A673 (cell line): ENCODE measurements at regions not wholly inside any gene's neighbourhood (a gene's known extent, or its start where the extent isn't known, plus 50 kb on each side); places are given as distances from the start of the nearest gene placed in this dataset.

Experiments
- BruUV-seq: library from RNA; stranded (reverse); fragments of 400-500 nt; replicated peaks from 2 replicates; lab custom pipeline; 2021; lab: Mats Ljungman, UMichigan
- CTCF ChIA-PET: fragments of 300-600 bp; sonication (Branson Sonifier 250); formaldehyde crosslinking; loops from one replicate; lab custom pipeline; 2022; ENCODE audit warnings: antibody characterized with exemption; lab: Charles Lee
- POLR2A ChIA-PET: fragments of 300-600 bp; sonication (Branson Sonifier 250); formaldehyde crosslinking; loops from one replicate; lab custom pipeline; 2022; ENCODE audit warnings: antibody characterized with exemption; ENCODE audit not compliant: low non-redundant PET; lab: Charles Lee
- DNase-seq: peaks from one replicate; pipeline ENCODE4 v3.0.0-alpha.2; 2015; ENCODE audit warnings: low spot score
- H3K27ac ChIP-seq: fragments of 200-600 bp; sonication (generic); 2 replicates; pipeline ENCODE4 v1.5.1; 2016; ENCODE audit warnings: mixed run types, low read depth, mild to moderate bottlenecking, mixed read lengths, antibody characterized with exemption, low read length; ENCODE audit not compliant: poor library complexity, severe bottlenecking
- H3K27me3 ChIP-seq: fragments of 200-600 bp; sonication (generic); replicated peaks from 2 replicates; pipeline ENCODE4 v1.6.1; 2017; ENCODE audit warnings: mixed run types, low read depth, mild to moderate bottlenecking, mixed read lengths, antibody characterized with exemption, low read length; ENCODE audit not compliant: insufficient read depth, poor library complexity
- H3K36me3 ChIP-seq: fragments of 200-600 bp; sonication (generic); 2 replicates; pipeline ENCODE4 v1.6.1; 2016; ENCODE audit warnings: mixed run types, mild to moderate bottlenecking, mixed read lengths, antibody characterized with exemption, low read length; ENCODE audit not compliant: insufficient read depth, poor library complexity, severe bottlenecking
- H3K4me1 ChIP-seq: fragments of 200-600 bp; sonication (generic); 2 replicates; pipeline ENCODE4 v1.6.1; 2017; ENCODE audit warnings: mixed run types, mild to moderate bottlenecking, mixed read lengths, antibody characterized with exemption, low read length; ENCODE audit not compliant: insufficient read depth, poor library complexity, severe bottlenecking
- H3K4me3 ChIP-seq: fragments of 200-600 bp; sonication (generic); 2 replicates; pipeline ENCODE4 v1.5.1; 2016; ENCODE audit warnings: low read depth, mixed run types, mild to moderate bottlenecking, mixed read lengths, low read length; ENCODE audit not compliant: poor library complexity, severe bottlenecking
- H3K9me3 ChIP-seq: fragments of 200-600 bp; sonication (generic); 2 replicates; pipeline ENCODE4 v1.6.1; 2016; ENCODE audit warnings: mixed run types, low read depth, mild to moderate bottlenecking, mixed read lengths, antibody characterized with exemption, low read length; ENCODE audit not compliant: poor library complexity, severe bottlenecking
- EZH2 ChIP-seq: fragments of 200-600 bp; sonication (generic); IDR thresholded peaks from 2 replicates; pipeline ENCODE4 v1.6.1; 2017; ENCODE audit warnings: borderline replicate concordance, low read depth, mild to moderate bottlenecking, mixed read lengths, antibody characterized with exemption, low read length; ENCODE audit not compliant: poor library complexity, severe bottlenecking
- intact Hi-C: fragments of 100-400 bp; cut with micrococcal nuclease; formaldehyde crosslinking; loops from one replicate; pipeline ENCODE4 v1.10.0; 2022; ENCODE audit not compliant: unreplicated experiment
- TF ChIP-seq, protein P1 (sequence below): fragments of 300-800, 200-600 bp; sonication (generic); conservative IDR thresholded peaks from 2 replicates; pipeline ENCODE4 v1.5.1; 2017; ENCODE audit warnings: low read depth, mild to moderate bottlenecking, antibody characterized with exemption, low read length, moderate library complexity, mixed read lengths

DNA sequence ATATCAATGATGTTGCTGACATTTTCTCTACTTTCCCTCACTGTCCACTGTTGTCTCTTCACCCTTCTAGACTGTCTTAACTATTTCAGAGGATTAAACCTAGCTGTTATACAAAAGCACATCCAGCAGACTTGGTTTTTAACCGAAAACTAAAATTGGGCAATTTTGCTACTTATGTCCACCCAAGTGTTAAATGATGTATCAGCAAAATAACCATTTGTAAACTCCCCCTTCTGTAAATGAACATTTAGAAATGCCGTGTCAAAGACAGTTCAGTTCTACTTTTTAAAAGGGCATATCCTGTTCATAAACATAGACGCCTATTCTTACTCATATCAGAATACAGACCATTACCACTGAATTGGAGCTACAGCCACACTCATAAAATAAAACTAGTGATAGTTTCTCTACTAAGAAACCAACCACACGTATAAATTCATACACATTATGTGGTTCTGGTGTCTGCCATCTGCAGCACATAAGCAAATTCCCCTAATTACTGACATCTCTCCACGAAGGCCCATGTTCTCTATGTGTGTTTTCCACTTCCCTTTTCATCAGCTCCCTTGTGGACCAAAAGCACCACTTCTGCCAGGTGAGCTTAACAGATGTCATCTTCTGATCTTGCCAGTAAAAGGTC lies 1091.8 kb downstream of the PCDH9 start:
- CTCF ChIA-PET: no interaction called here
- TF ChIP-seq, protein P1, sequence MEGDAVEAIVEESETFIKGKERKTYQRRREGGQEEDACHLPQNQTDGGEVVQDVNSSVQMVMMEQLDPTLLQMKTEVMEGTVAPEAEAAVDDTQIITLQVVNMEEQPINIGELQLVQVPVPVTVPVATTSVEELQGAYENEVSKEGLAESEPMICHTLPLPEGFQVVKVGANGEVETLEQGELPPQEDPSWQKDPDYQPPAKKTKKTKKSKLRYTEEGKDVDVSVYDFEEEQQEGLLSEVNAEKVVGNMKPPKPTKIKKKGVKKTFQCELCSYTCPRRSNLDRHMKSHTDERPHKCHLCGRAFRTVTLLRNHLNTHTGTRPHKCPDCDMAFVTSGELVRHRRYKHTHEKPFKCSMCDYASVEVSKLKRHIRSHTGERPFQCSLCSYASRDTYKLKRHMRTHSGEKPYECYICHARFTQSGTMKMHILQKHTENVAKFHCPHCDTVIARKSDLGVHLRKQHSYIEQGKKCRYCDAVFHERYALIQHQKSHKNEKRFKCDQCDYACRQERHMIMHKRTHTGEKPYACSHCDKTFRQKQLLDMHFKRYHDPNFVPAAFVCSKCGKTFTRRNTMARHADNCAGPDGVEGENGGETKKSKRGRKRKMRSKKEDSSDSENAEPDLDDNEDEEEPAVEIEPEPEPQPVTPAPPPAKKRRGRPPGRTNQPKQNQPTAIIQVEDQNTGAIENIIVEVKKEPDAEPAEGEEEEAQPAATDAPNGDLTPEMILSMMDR: no peak
- no peak for TF ChIP-seq EZH2
- no peak overlapping the region for H3K4me3 ChIP-seq
- POLR2A ChIA-PET: no interaction called here
- intact Hi-C loops: no loop called here
- no peaks in the 10 kb centered on the region for H3K4me1 ChIP-seq
- BruUV-seq: no TSS peak
- no peak overlapping the region for H3K27ac ChIP-seq
- H3K27me3 ChIP-seq: no peaks in the 10 kb centered on the region
- no peak for DNase-seq
- H3K9me3 ChIP-seq: no peaks in the 10 kb centered on the region
- no peaks in the 10 kb centered on the region for H3K36me3 ChIP-seq

GRCh38 chr13:66137384-66137783 lies 1092.8 kb downstream of the PCDH9 start:
- no peaks in the 10 kb centered on the region for H3K36me3 ChIP-seq
- intact Hi-C loops: no loop called here
- no peaks in the 10 kb centered on the region for H3K9me3 ChIP-seq
- H3K4me3 ChIP-seq: no peak overlapping the region
- no peak for DNase-seq
- POLR2A ChIA-PET: no interaction called here
- H3K27me3 ChIP-seq: no peaks in the 10 kb centered on the region
- no peak overlapping the region for H3K27ac ChIP-seq
- CTCF ChIA-PET: no interaction called here
- H3K4me1 ChIP-seq: no peaks in the 10 kb centered on the region
- no TSS peak for BruUV-seq
- TF ChIP-seq, protein P1: no peak
- no peak for TF ChIP-seq EZH2

GRCh38 chr13:66128692-66129269 lies 1101.4 kb downstream of the PCDH9 start:
- BruUV-seq: no TSS peak
- H3K36me3 ChIP-seq: no peaks in the 10 kb centered on the region
- intact Hi-C loops: no loop called here
- H3K4me1 ChIP-seq: no peaks in the 10 kb centered on the region
- no peak overlapping the region for H3K4me3 ChIP-seq
- DNase-seq: no peak
- H3K9me3 ChIP-seq: no peaks in the 10 kb centered on the region
- POLR2A ChIA-PET: no interaction called here
- CTCF ChIA-PET: no interaction called here
- no peak for TF ChIP-seq EZH2
- TF ChIP-seq, protein P1: no peak
- H3K27ac ChIP-seq: no peak overlapping the region
- no peaks in the 10 kb centered on the region for H3K27me3 ChIP-seq
